GM10266 (cell line): ENCODE measurements at regions not wholly inside any gene's neighbourhood (a gene's known extent, or its start where the extent isn't known, plus 50 kb on each side); places are given as distances from the start of the nearest gene placed in this dataset.

Experiments
- DNase-seq: peaks from one replicate; pipeline ENCODE4 v3.0.0; 2012; ENCODE audit errors: extremely low spot score
- CTCF ChIP-seq: IDR thresholded peaks from 2 replicates; pipeline ENCODE4 v1.5.1; 2012; ENCODE audit warnings: mild to moderate bottlenecking, low read depth; ENCODE audit not compliant: control insufficient read depth, insufficient read depth; ENCODE audit errors: missing control alignments

GRCh38 chr21:19010996-19011395 is 607.4 kb upstream of the TMPRSS15 start:
- DNase-seq = no peak
- TF ChIP-seq CTCF = no peak

DNA sequence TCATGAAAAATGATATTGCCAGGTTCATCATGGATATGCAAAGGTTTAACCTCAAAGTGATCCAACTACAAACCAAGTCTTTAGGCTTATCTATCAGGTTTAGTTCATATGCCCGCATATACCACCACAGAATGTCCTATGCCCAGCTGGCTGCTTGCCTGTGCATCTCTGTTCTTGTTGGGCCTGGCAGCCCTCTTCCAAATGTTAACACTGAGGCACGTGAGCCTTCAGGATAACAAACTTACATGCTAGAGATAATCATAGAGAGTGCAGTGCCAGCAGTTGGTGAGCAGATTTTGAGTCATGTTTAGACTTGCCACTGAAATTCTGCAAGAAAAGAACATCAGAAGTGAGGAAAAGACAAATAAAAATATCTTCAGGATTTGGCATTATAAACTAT is 607.9 kb upstream of the TMPRSS15 start:
- DNase-seq = no peak

GRCh38 chr21:19013916-19014315 is 610.3 kb upstream of the TMPRSS15 start:
- no peak for TF ChIP-seq CTCF
- DNase-seq = no peak

More for the DNA sequence above, 607.9 kb upstream of the TMPRSS15 start:
- TF ChIP-seq CTCF = no peak

- TF ChIP-seq CTCF = no peak
- no peak for DNase-seq
Observed at GRCh38 chr21:19018529-19018928, 614.9 kb upstream of the TMPRSS15 start.

DNA sequence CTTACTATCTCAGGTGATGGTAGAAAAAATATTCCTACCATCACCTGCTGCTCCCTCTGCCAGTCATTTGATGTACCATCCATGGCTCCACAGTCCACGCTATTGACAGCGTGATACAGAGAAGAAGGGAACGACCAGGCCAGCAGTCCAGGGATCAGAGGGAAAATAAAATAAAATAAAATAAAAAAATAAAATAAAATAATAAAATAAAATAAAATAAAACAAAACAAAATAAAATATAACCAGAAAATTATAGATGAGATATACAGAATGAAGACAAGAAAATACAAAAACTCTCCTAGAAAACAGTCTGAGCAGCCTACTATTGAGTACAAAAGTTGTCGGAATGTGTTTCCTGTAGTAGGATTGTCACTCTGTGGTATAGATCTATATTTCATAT is 619.4 kb upstream of the TMPRSS15 start:
- TF ChIP-seq CTCF = no peak
- no peak for DNase-seq

DNA sequence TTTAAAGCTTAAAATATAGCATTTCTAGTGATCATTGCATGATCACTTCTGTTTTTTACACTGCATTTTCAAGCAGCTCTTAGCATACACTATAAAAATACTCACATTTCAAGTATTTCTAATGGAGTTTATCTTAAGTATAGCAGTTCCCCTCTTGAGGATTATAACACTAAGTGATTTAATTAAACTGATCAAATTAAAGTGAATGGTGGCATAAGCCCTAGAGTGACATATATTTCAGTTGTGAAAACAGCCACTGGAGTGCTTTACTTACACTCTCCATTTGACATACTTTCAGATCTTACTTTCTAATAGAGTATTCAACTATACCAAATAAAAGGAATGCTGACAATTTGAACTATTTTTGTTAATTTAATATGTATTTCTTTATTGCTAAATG is 623.3 kb upstream of the TMPRSS15 start:
- DNase-seq = no peak
- no peak for TF ChIP-seq CTCF

- no peak for DNase-seq
Observed at GRCh38 chr21:19029816-19030215, 626.2 kb upstream of the TMPRSS15 start.

More at GRCh38 chr21:19029816-19030215, 626.2 kb upstream of the TMPRSS15 start:
- no peak for TF ChIP-seq CTCF
